H1 (cell line): ENCODE measurements at regions not wholly inside any gene's neighbourhood (a gene's known extent, or its start where the extent isn't known, plus 50 kb on each side); places are given as distances from the start of the nearest gene placed in this dataset.
A peak's percentile ranks its signal among the peaks of the same experiment; 100 is the strongest.

ENCODE experiments used
- ASH2L ChIP-seq: fragments of 200-600, 300-600 bp; sonication (generic); IDR thresholded peaks from one replicate; pipeline ENCODE4 v1.7.1; 2017; ENCODE audit warnings: low read length
- CHD2 ChIP-seq: IDR thresholded peaks from 2 replicates; pipeline ENCODE4 v1.6.1; 2012; ENCODE audit warnings: low read length, improper control_type of control experiment
- POLR2AphosphoS5 ChIP-seq: IDR thresholded peaks from 2 replicates; pipeline ENCODE4 v1.6.1; 2011; ENCODE audit warnings: low read depth, low read length
- RAD21 ChIP-seq, 2 experiments: IDR thresholded peaks in 1 of 2; conservative IDR thresholded peaks in 1 of 2; 2 replicates each; pipeline ENCODE4 v1.6.1; 2011; ENCODE audit warnings: low read depth in 2 of 2, low read length in 2 of 2, improper control_type of control experiment in 1 of 2, inconsistent platforms in 1 of 2, mild to moderate bottlenecking in 1 of 2, moderate library complexity in 1 of 2
- RXRA ChIP-seq: IDR thresholded peaks from 2 replicates; pipeline ENCODE4 v1.6.1; 2011; ENCODE audit warnings: low read depth, mild to moderate bottlenecking, low read length, moderate library complexity; ENCODE audit not compliant: insufficient read depth
- SP1 ChIP-seq: IDR thresholded peaks from 2 replicates; pipeline ENCODE4 v1.6.1; 2011; ENCODE audit warnings: low read depth, low read length
- ZNF274 ChIP-seq: IDR thresholded peaks from 2 replicates; pipeline ENCODE4 v1.7.0; 2012; ENCODE audit warnings: low read length, borderline replicate concordance; ENCODE audit errors: extremely low read depth

DNA sequence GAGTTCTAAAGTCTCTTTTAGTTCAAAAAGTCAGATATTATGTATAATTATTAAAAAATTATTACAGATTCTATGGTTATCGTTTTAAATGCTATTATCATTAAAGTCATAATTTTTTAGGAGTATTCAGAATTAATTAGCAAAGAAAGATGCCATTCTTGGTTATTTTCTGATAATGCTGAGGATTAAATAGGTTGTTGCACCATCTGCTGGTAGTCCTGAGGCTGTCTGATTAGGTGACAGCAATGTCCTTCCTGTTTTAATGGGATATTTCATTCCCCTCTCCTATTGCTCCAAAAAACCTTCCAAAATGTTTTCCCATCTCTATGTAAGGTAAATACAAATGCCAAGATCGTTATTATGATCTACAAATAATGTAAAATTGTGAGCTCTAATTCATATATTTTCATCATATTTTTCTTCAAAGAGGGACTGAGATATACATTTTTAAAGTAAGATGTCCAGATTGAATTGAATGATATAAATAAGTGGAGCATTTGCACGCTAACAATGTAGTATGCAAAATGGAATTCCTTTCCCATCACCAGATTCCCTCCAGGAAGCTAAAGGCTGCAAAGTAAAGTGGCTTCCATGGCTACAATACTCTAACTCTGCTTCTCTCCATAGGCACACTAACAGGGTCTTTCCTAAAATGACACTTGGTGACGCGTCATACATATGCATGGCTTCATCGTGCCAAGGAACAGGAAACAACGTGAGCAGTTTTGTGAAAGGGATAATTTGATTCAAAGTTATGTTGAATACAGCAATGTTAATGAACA is 58.8 kb upstream of the AKR1E2 start (continued):
- TF ChIP-seq POLR2AphosphoS5 (no peak), RXRA (no peak), ASH2L (no peak), SP1 (no peak), RAD21 (IDR thresholded peaks at IDR 0.05 in 1 of 2, conservative IDR thresholded peaks at IDR 0.05 in 1 of 2; ENCODE audit: low read depth in 2 of 2, low read length in 2 of 2) (peak; percentile 72 to 77), ZNF274 (no peak), CHD2 (no peak)
